ENCODE measurements at regions not wholly inside any gene's neighbourhood (a gene's known extent, or its start where the extent isn't known, plus 50 kb on each side); places are given as distances from the start of the nearest gene placed in this dataset.

GRCh38 chr11:95373241-95373640, 142.2 kb upstream of the SESN3 start:
- no peak for DNase-seq

GRCh38 chr11:95372097-95372656, 141.2 kb upstream of the SESN3 start:
- DNase-seq: no peak

- no peak for DNase-seq
These were observed 140.2 kb upstream of the SESN3 start for GRCh38 chr11:95371153-95371552.

- DNase-seq: no peak
These were observed 136.7 kb upstream of the SESN3 start for GRCh38 chr11:95367726-95368125.

GRCh38 chr11:95365348-95365747, 134.3 kb upstream of the SESN3 start:
- no peak for DNase-seq

GRCh38 chr11:95364324-95365295, 133.6 kb upstream of the SESN3 start:
- no peak for DNase-seq

- no peak for DNase-seq
These were observed 132.7 kb upstream of the SESN3 start for GRCh38 chr11:95363708-95364107.

- DNase-seq: no peak
These were observed 132.2 kb upstream of the SESN3 start for GRCh38 chr11:95363164-95363563.

GRCh38 chr11:95361180-95361579, 130.2 kb upstream of the SESN3 start:
- DNase-seq: no peak

GRCh38 chr11:95360377-95361075, 129.5 kb upstream of the SESN3 start:
- DNase-seq: no peak

GRCh38 chr11:95359756-95360155, 128.8 kb upstream of the SESN3 start:
- no peak for DNase-seq

- DNase-seq: no peak
These were observed 128.3 kb upstream of the SESN3 start for GRCh38 chr11:95359341-95359663.

GRCh38 chr11:95358511-95359340, 127.7 kb upstream of the SESN3 start:
- DNase-seq: no peak

- DNase-seq: no peak
These were observed 123.3 kb upstream of the SESN3 start for GRCh38 chr11:95354304-95354703.

- DNase-seq: no peak
These were observed 122.7 kb upstream of the SESN3 start for GRCh38 chr11:95353706-95354105.

- no peak for DNase-seq
These were observed 121.8 kb upstream of the SESN3 start for GRCh38 chr11:95352733-95353346.

GRCh38 chr11:95349345-95349942, 118.4 kb upstream of the SESN3 start:
- DNase-seq: no peak

GRCh38 chr11:95346265-95346664, 115.3 kb upstream of the SESN3 start:
- DNase-seq: no peak

- no peak for DNase-seq
These were observed 114.6 kb upstream of the SESN3 start for GRCh38 chr11:95345651-95346050.

GRCh38 chr11:95344932-95345642, 114.1 kb upstream of the SESN3 start:
- DNase-seq: no peak

GRCh38 chr11:95341221-95341620, 110.2 kb upstream of the SESN3 start:
- no peak for DNase-seq

All from stimulated activated CD4-positive, alpha-beta T cell treated with anti-CD3 and anti-CD28 coated beads, Interleukin-12 subunit alpha, Interleukin-12 subunit beta, amount 100 ng/mL, for 4 hours (primary cell).